Neural cell (in vitro differentiated cells): ENCODE measurements at regions not wholly inside any gene's neighbourhood (a gene's known extent, or its start where the extent isn't known, plus 50 kb on each side); places are given as distances from the start of the nearest gene placed in this dataset.

Experiments
- H2AFZ ChIP-seq: fragments of 200-600, 300-800 bp; sonication (generic), shearing (Covaris generic); 2 replicates; pipeline ENCODE4 v1.6.0; 2014; ENCODE audit warnings: low read depth, mild to moderate bottlenecking, antibody characterized with exemption, low read length, moderate library complexity
- H3F3A ChIP-seq: fragments of 200-600 bp; shearing (Covaris generic); 2 replicates; pipeline ENCODE4 v1.6.1; 2016; ENCODE audit warnings: mild to moderate bottlenecking, moderate library complexity, mixed read lengths, antibody characterized with exemption, low read length; ENCODE audit not compliant: insufficient read depth, poor library complexity, severe bottlenecking
- H3K27ac ChIP-seq: fragments of 200-600, 300-800 bp; sonication (generic), shearing (Covaris generic); 2 replicates; pipeline ENCODE4 v1.5.1; 2014; ENCODE audit warnings: mild to moderate bottlenecking, low read length, moderate library complexity
- H3K27me3 ChIP-seq: fragments of 300-800, 200-600 bp; sonication (generic), shearing (Covaris generic); 2 replicates; pipeline ENCODE4 v1.6.0; 2014; ENCODE audit warnings: mild to moderate bottlenecking, low read depth, low read length, moderate library complexity; ENCODE audit not compliant: insufficient read depth
- H3K36me3 ChIP-seq: fragments of 300-800, 200-600 bp; sonication (generic), shearing (Covaris generic); 2 replicates; pipeline ENCODE4 v1.5.1; 2014; ENCODE audit warnings: mild to moderate bottlenecking, antibody characterized with exemption, low read length, moderate library complexity; ENCODE audit not compliant: insufficient read depth
- H3K4me2 ChIP-seq: fragments of 300-800, 200-600 bp; sonication (generic), shearing (Covaris generic); 2 replicates; pipeline ENCODE4 v1.6.0; 2014; ENCODE audit warnings: mild to moderate bottlenecking, low read length
- H3K4me3 ChIP-seq: fragments of 300-800, 200-600 bp; sonication (generic), shearing (Covaris generic); 2 replicates; pipeline ENCODE4 v1.5.1; 2014; ENCODE audit warnings: mild to moderate bottlenecking, low read length, moderate library complexity
- H3K79me2 ChIP-seq: fragments of 200-600 bp; shearing (Covaris generic); replicated peaks from 2 replicates; pipeline ENCODE4 v1.6.0; 2014; ENCODE audit warnings: mild to moderate bottlenecking, low read length, moderate library complexity; ENCODE audit not compliant: insufficient read depth
- H3K9ac ChIP-seq: fragments of 300-800, 200-600 bp; sonication (generic), shearing (Covaris generic); 2 replicates; pipeline ENCODE4 v1.6.1; 2016; ENCODE audit warnings: mild to moderate bottlenecking, low read length, mixed read lengths
- H3K9me2 ChIP-seq: fragments of 200-600 bp; shearing (Covaris generic); 2 replicates; pipeline ENCODE4 v1.6.1; 2016; ENCODE audit warnings: mild to moderate bottlenecking, low read length, mixed read lengths; ENCODE audit not compliant: insufficient read depth
- H3K9me3 ChIP-seq: fragments of 200-600, 300-800 bp; sonication (generic), shearing (Covaris generic); 2 replicates; pipeline ENCODE4 v1.6.1; 2016; ENCODE audit warnings: mild to moderate bottlenecking, mixed run types, low read length, moderate library complexity, mixed read lengths
- H4K20me1 ChIP-seq: fragments of 200-600 bp; shearing (Covaris generic); 2 replicates; pipeline ENCODE4 v1.6.1; 2016; ENCODE audit warnings: mild to moderate bottlenecking, mixed run types; ENCODE audit not compliant: insufficient read depth
- EP300 ChIP-seq: fragments of 450-650 bp; conservative IDR thresholded peaks from 2 replicates; pipeline ENCODE4 v1.6.1; 2014; ENCODE audit warnings: antibody characterized with exemption, mild to moderate bottlenecking, moderate library complexity; ENCODE audit not compliant: poor library complexity, severe bottlenecking
- EZH2 ChIP-seq: fragments of 200-600, 300-800 bp; shearing (Covaris generic), sonication (generic); IDR thresholded peaks from 2 replicates; pipeline ENCODE4 v1.6.1; 2014; ENCODE audit warnings: antibody characterized with exemption, low read length, borderline replicate concordance, mild to moderate bottlenecking; ENCODE audit not compliant: insufficient read depth, poor library complexity, severe bottlenecking
- MXI1 ChIP-seq: fragments of 450-650 bp; conservative IDR thresholded peaks from 2 replicates; pipeline ENCODE4 v1.6.1; 2014; ENCODE audit warnings: antibody characterized with exemption, mild to moderate bottlenecking; ENCODE audit not compliant: poor library complexity, severe bottlenecking
- POLR2AphosphoS5 ChIP-seq: IDR thresholded peaks from 2 replicates; pipeline ENCODE4 v1.6.1; 2012
- RAD21 ChIP-seq: fragments of 450-650 bp; conservative IDR thresholded peaks from 2 replicates; pipeline ENCODE4 v1.6.1; 2014; ENCODE audit warnings: antibody characterized with exemption, mild to moderate bottlenecking, moderate library complexity
- REST ChIP-seq: IDR thresholded peaks from 2 replicates; pipeline ENCODE4 v1.6.1; 2012; ENCODE audit warnings: borderline replicate concordance
- SMC3 ChIP-seq: fragments of 450-650 bp; conservative IDR thresholded peaks from 2 replicates; pipeline ENCODE4 v1.6.1; 2014; ENCODE audit warnings: antibody characterized with exemption, mild to moderate bottlenecking, moderate library complexity; ENCODE audit not compliant: poor library complexity
- TAF1 ChIP-seq: IDR thresholded peaks from 2 replicates; pipeline ENCODE4 v1.6.1; 2012; ENCODE audit warnings: low read depth
- TF ChIP-seq, protein P1 (sequence below): fragments of 450-650 bp; IDR thresholded peaks from 2 replicates; pipeline ENCODE4 v1.5.1; 2014; ENCODE audit warnings: antibody characterized with exemption, mild to moderate bottlenecking, moderate library complexity; ENCODE audit not compliant: poor library complexity, severe bottlenecking

DNA sequence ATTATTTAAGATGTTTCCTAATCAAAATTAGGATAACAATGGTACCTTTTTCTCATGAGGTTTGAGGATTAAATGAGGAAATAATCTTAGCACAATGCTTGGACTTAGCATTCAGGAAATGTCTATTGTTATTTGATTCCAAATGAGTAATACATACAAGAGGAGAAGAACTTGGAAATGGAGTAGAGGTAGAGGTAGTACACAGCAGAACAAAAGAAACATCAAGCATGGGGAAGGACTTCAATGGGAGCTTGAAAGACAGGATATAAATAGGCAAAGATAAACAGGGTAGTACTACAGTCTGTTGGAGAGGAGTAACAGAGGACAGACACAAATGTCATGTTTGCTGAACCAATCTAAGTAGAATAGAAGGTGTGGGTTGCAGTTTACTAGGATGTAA, 59.5 kb upstream of the RGS2 start:
- no peaks in the 10 kb centered on the region for H3K9me2 ChIP-seq
- H3K27me3 ChIP-seq: no peaks in the 10 kb centered on the region
- H3K36me3 ChIP-seq: no peaks in the 10 kb centered on the region
- no peaks in the 10 kb centered on the region for H3K79me2 ChIP-seq
- H3K27ac ChIP-seq: no peak overlapping the region
- no peak overlapping the region for H3K4me3 ChIP-seq
- no peaks in the 10 kb centered on the region for H3K9me3 ChIP-seq
- no peak overlapping the region for H3K9ac ChIP-seq
- H3F3A ChIP-seq: no peaks in the 10 kb centered on the region
- no peaks in the 10 kb centered on the region for H4K20me1 ChIP-seq
- no peak overlapping the region for H3K4me2 ChIP-seq
- TF ChIP-seq RAD21: no peak
- TF ChIP-seq EP300: no peak
- no peak for TF ChIP-seq SMC3
- TF ChIP-seq POLR2AphosphoS5: no peak
- TF ChIP-seq, protein P1, sequence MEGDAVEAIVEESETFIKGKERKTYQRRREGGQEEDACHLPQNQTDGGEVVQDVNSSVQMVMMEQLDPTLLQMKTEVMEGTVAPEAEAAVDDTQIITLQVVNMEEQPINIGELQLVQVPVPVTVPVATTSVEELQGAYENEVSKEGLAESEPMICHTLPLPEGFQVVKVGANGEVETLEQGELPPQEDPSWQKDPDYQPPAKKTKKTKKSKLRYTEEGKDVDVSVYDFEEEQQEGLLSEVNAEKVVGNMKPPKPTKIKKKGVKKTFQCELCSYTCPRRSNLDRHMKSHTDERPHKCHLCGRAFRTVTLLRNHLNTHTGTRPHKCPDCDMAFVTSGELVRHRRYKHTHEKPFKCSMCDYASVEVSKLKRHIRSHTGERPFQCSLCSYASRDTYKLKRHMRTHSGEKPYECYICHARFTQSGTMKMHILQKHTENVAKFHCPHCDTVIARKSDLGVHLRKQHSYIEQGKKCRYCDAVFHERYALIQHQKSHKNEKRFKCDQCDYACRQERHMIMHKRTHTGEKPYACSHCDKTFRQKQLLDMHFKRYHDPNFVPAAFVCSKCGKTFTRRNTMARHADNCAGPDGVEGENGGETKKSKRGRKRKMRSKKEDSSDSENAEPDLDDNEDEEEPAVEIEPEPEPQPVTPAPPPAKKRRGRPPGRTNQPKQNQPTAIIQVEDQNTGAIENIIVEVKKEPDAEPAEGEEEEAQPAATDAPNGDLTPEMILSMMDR: no peak
- TF ChIP-seq REST: no peak
- H2AFZ ChIP-seq: no peak overlapping the region

GRCh38 chr1:192751260-192751659, 57.6 kb upstream of the RGS2 start:
- Histone ChIP-seq H2AFZ (no peak overlapping the region), H4K20me1 (no peaks in the 10 kb centered on the region), H3F3A (no peaks in the 10 kb centered on the region), H3K4me2 (no peak overlapping the region), H3K27me3 (no peaks in the 10 kb centered on the region), H3K4me3 (no peak overlapping the region), H3K36me3 (no peaks in the 10 kb centered on the region), H3K27ac (no peak overlapping the region), H3K79me2 (no peaks in the 10 kb centered on the region), H3K9me2 (no peaks in the 10 kb centered on the region), H3K9me3 (no peaks in the 10 kb centered on the region), H3K9ac (no peak overlapping the region)
- TF ChIP-seq, protein P1: no peak
- no peak for TF ChIP-seq SMC3
- TF ChIP-seq RAD21: no peak
- no peak for TF ChIP-seq EP300
- no peak for TF ChIP-seq POLR2AphosphoS5
- TF ChIP-seq REST: no peak
- TF ChIP-seq TAF1: no peak
- no peak for TF ChIP-seq MXI1
- TF ChIP-seq EZH2: no peak
